ENCODE measurements at regions not wholly inside any gene's neighbourhood (a gene's known extent, or its start where the extent isn't known, plus 50 kb on each side); places are given as distances from the start of the nearest gene placed in this dataset.

DNA sequence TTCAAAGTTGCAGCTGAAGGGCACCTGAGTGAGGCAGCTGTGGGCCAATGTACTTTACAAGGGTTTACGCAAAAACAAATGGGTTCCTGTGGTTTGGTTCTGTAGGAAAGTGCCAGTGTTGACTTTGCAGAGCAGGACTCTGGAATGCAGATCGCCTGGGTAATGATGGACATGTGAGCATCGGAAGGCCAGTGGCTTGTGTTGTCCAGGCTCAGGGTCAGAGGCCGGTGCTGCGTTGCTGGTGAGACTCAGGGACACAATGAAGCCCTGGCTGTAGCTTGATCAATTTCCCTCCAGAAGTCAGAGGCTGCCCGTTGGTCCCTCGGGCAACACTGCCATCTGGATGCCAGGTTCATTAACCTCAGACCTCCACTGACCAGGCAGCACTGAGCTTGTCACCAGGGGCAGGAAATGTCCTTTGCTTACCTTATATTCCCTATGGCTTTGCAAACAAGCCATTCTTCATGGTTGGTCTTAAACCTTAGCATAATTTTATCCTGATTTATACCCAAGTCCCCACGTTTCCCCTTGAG lies 753.4 kb downstream of the QKI start:
- FAIRE-seq (no peak), DNase-seq (ENCODE audit: low read depth, low spot score) (no peak)
- Histone ChIP-seq H3K9me3 (ENCODE audit: control insufficient read depth, low read depth, low read length) (peaks cover 1% of the 10 kb centered on the region), H3K27ac (ENCODE audit: control insufficient read depth, insufficient read depth, low read length) (no peak overlapping the region), H3K36me3 (ENCODE audit: control insufficient read depth in 2 of 2, extremely low read depth in 1 of 2, insufficient read depth in 2 of 2, low read length in 2 of 2) (no peaks in the 10 kb centered on the region), H3K4me2 (ENCODE audit: control insufficient read depth, extremely low read depth, insufficient read depth, low read depth, low read length) (no peak overlapping the region), H3K4me3 (ENCODE audit: control insufficient read depth in 2 of 3, extremely low read depth in 1 of 3, insufficient read depth in 2 of 3, low read depth in 1 of 3, low read length in 3 of 3) (no peak overlapping the region), H3K27me3 (ENCODE audit: control insufficient read depth, extremely low read depth, insufficient read depth, low read length) (no peaks in the 10 kb centered on the region), H3K79me2 (ENCODE audit: control insufficient read depth, insufficient read depth, low read length) (no peaks in the 10 kb centered on the region), H2AFZ (ENCODE audit: control insufficient read depth, low read length) (no peak overlapping the region), H3K9me1 (ENCODE audit: control insufficient read depth, extremely low read depth, insufficient read depth, low read length) (no peaks in the 10 kb centered on the region), H4K20me1 (ENCODE audit: control insufficient read depth, extremely low read depth, insufficient read depth, low read length) (no peaks in the 10 kb centered on the region), H3K4me1 (ENCODE audit: control insufficient read depth, extremely low read depth, insufficient read depth, low read length) (no peaks in the 10 kb centered on the region), H3K9ac (ENCODE audit: control insufficient read depth, extremely low read depth, insufficient read depth, low read length) (no peak overlapping the region)
- TF ChIP-seq, protein P1, sequence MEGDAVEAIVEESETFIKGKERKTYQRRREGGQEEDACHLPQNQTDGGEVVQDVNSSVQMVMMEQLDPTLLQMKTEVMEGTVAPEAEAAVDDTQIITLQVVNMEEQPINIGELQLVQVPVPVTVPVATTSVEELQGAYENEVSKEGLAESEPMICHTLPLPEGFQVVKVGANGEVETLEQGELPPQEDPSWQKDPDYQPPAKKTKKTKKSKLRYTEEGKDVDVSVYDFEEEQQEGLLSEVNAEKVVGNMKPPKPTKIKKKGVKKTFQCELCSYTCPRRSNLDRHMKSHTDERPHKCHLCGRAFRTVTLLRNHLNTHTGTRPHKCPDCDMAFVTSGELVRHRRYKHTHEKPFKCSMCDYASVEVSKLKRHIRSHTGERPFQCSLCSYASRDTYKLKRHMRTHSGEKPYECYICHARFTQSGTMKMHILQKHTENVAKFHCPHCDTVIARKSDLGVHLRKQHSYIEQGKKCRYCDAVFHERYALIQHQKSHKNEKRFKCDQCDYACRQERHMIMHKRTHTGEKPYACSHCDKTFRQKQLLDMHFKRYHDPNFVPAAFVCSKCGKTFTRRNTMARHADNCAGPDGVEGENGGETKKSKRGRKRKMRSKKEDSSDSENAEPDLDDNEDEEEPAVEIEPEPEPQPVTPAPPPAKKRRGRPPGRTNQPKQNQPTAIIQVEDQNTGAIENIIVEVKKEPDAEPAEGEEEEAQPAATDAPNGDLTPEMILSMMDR (optimal IDR thresholded peaks at IDR 0.05 in 1 of 3, IDR thresholded peaks at IDR 0.05 in 1 of 3, conservative IDR thresholded peaks at IDR 0.05 in 1 of 3; ENCODE audit: extremely low read depth in 1 of 3, insufficient read depth in 2 of 3, low read length in 3 of 3) = no peak
- TF ChIP-seq EZH2 (IDR thresholded peaks at IDR 0.05; ENCODE audit: low read length) = no peak
- dilution Hi-C loops (cut with MboI; ENCODE audit: extremely low pct_ligation_motif_present, low sequenced_read_pairs) = no loop called here

DNA sequence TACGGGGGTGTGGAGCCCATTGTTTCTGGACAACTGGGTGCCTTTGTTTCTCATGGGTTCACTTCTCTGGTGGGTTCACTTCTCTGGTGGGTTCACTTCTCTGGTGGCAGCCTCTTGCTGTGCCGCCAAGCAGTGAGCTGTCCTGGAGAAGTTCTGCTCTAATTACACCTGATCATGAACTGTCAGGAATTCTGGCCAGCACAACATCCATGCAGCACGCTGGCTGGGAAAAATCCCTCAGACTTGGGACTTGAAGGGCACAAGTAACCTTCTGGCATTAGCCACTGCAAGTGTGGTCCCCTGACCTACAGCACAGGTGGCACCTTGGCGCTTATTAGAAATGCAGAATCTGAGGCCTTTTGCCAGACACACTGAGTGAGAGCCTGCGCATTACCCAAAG lies 752.5 kb downstream of the QKI start:
- dilution Hi-C loops (cut with MboI; ENCODE audit: extremely low pct_ligation_motif_present, low sequenced_read_pairs) = no loop called here
- H3K36me3 ChIP-seq (ENCODE audit: control insufficient read depth in 2 of 2, extremely low read depth in 1 of 2, insufficient read depth in 2 of 2, low read length in 2 of 2) = no peaks in the 10 kb centered on the region
- no peaks in the 10 kb centered on the region for H3K4me1 ChIP-seq (ENCODE audit: control insufficient read depth, extremely low read depth, insufficient read depth, low read length)
- H4K20me1 ChIP-seq (ENCODE audit: control insufficient read depth, extremely low read depth, insufficient read depth, low read length) = no peaks in the 10 kb centered on the region
- no peak overlapping the region for H3K4me2 ChIP-seq (ENCODE audit: control insufficient read depth, extremely low read depth, insufficient read depth, low read depth, low read length)
- DNase-seq (ENCODE audit: low read depth, low spot score) (no peak), FAIRE-seq (no peak)
- H3K79me2 ChIP-seq (ENCODE audit: control insufficient read depth, insufficient read depth, low read length) = no peaks in the 10 kb centered on the region
- no peaks in the 10 kb centered on the region for H3K27me3 ChIP-seq (ENCODE audit: control insufficient read depth, extremely low read depth, insufficient read depth, low read length)
- H3K9me3 ChIP-seq (ENCODE audit: control insufficient read depth, low read depth, low read length) = peaks cover 1% of the 10 kb centered on the region
- TF ChIP-seq EZH2 (IDR thresholded peaks at IDR 0.05; ENCODE audit: low read length) = no peak
- TF ChIP-seq, protein P1 (optimal IDR thresholded peaks at IDR 0.05 in 1 of 3, IDR thresholded peaks at IDR 0.05 in 1 of 3, conservative IDR thresholded peaks at IDR 0.05 in 1 of 3; ENCODE audit: extremely low read depth in 1 of 3, insufficient read depth in 2 of 3, low read length in 3 of 3) = no peak
- no peak overlapping the region for H3K9ac ChIP-seq (ENCODE audit: control insufficient read depth, extremely low read depth, insufficient read depth, low read length)
- no peak overlapping the region for H2AFZ ChIP-seq (ENCODE audit: control insufficient read depth, low read length)
- no peak overlapping the region for H3K27ac ChIP-seq (ENCODE audit: control insufficient read depth, insufficient read depth, low read length)
- H3K4me3 ChIP-seq (ENCODE audit: control insufficient read depth in 2 of 3, extremely low read depth in 1 of 3, insufficient read depth in 2 of 3, low read depth in 1 of 3, low read length in 3 of 3) = no peak overlapping the region
- H3K9me1 ChIP-seq (ENCODE audit: control insufficient read depth, extremely low read depth, insufficient read depth, low read length) = no peaks in the 10 kb centered on the region

All from keratinocyte (primary cell).